ENCODE measurements at regions not wholly inside any gene's neighbourhood (a gene's known extent, or its start where the extent isn't known, plus 50 kb on each side); places are given as distances from the start of the nearest gene placed in this dataset.

GRCh38 chr9:108356806-108357205 lies 499.0 kb downstream of the ACTL7B start:
- Histone ChIP-seq H2AFZ (ENCODE audit: low read depth, low read length) (no peak overlapping the region), H3K4me3 (ENCODE audit: low read length) (no peak overlapping the region), H3K36me3 (replicated peaks; ENCODE audit: low read depth, low read length) (no peaks in the 10 kb centered on the region), H3K27ac (ENCODE audit: low read length) (no peak overlapping the region), H3K9me3 (ENCODE audit: insufficient read depth, low read length) (no peaks in the 10 kb centered on the region), H3K9ac (ENCODE audit: low read length) (no peak overlapping the region), H3K4me1 (ENCODE audit: low read length) (no peaks in the 10 kb centered on the region), H3K79me2 (ENCODE audit: low read length) (no peaks in the 10 kb centered on the region), H3K4me2 (ENCODE audit: low read length) (no peak overlapping the region), H3K27me3 (ENCODE audit: low read depth, low read length) (no peaks in the 10 kb centered on the region), H4K20me1 (ENCODE audit: insufficient read depth, low read length) (no peaks in the 10 kb centered on the region)
- TF ChIP-seq CTCF (IDR thresholded peaks at IDR 0.05; ENCODE audit: low read depth, low read length) (no peak), EZH2phosphoT487 (IDR thresholded peaks at IDR 0.05; ENCODE audit: low read depth) (no peak)

GRCh38 chr9:108351571-108351970 lies 504.2 kb downstream of the ACTL7B start:
- no peaks in the 10 kb centered on the region for H3K4me1 ChIP-seq (ENCODE audit: low read length)
- H3K4me3 ChIP-seq (ENCODE audit: low read length) = no peak overlapping the region
- no peaks in the 10 kb centered on the region for H3K36me3 ChIP-seq (replicated peaks; ENCODE audit: low read depth, low read length)
- no peaks in the 10 kb centered on the region for H3K79me2 ChIP-seq (ENCODE audit: low read length)
- no peak overlapping the region for H3K9ac ChIP-seq (ENCODE audit: low read length)
- TF ChIP-seq EZH2phosphoT487 (IDR thresholded peaks at IDR 0.05; ENCODE audit: low read depth) = no peak
- no peak for TF ChIP-seq CTCF (IDR thresholded peaks at IDR 0.05; ENCODE audit: low read depth, low read length)
- H3K27me3 ChIP-seq (ENCODE audit: low read depth, low read length) = no peaks in the 10 kb centered on the region
- no peak overlapping the region for H3K4me2 ChIP-seq (ENCODE audit: low read length)
- no peak overlapping the region for H2AFZ ChIP-seq (ENCODE audit: low read depth, low read length)
- no peak overlapping the region for H3K27ac ChIP-seq (ENCODE audit: low read length)
- no peaks in the 10 kb centered on the region for H4K20me1 ChIP-seq (ENCODE audit: insufficient read depth, low read length)
- no peaks in the 10 kb centered on the region for H3K9me3 ChIP-seq (ENCODE audit: insufficient read depth, low read length)

DNA sequence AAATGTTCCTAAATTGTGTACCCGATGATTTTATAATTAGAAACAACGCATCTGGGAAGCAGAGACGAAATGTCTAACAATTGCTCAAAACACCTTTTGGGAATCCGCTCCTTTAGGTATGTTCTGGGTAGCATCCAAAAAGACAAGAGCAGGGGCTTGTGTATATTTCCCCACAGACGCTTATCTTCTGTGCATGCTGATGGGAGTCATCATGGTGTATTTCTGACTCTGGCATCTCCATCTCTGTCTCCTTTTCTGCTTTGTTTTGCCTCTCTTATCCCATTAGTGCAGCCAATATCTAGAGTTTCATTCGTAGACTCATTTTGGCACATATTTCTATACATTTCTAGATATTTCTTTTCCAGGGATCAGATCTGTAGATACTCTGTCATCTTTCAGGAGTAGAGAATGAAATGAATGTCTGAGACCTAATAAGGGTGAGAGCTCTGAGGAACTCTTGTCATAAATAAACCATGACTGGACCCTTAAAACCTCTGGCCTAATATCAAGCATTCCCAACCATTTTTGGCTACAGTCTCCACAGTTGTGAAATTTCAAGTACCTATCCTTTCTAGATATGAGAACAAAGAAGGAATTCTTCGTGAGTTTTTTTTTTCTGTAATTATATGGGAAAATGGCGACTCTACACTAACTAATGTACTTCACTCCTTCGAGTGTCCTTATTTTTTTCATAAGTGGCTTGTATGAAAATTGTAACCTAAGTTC lies 508.2 kb downstream of the ACTL7B start:
- Histone ChIP-seq H3K4me3 (ENCODE audit: low read length) (no peak overlapping the region), H3K27me3 (ENCODE audit: low read depth, low read length) (no peaks in the 10 kb centered on the region), H4K20me1 (ENCODE audit: insufficient read depth, low read length) (no peaks in the 10 kb centered on the region), H3K27ac (ENCODE audit: low read length) (no peak overlapping the region), H3K4me2 (ENCODE audit: low read length) (no peak overlapping the region), H2AFZ (ENCODE audit: low read depth, low read length) (no peak overlapping the region), H3K79me2 (ENCODE audit: low read length) (no peaks in the 10 kb centered on the region), H3K36me3 (replicated peaks; ENCODE audit: low read depth, low read length) (no peaks in the 10 kb centered on the region), H3K9ac (ENCODE audit: low read length) (no peak overlapping the region), H3K4me1 (ENCODE audit: low read length) (no peaks in the 10 kb centered on the region), H3K9me3 (ENCODE audit: insufficient read depth, low read length) (no peaks in the 10 kb centered on the region)
- TF ChIP-seq EZH2phosphoT487 (IDR thresholded peaks at IDR 0.05; ENCODE audit: low read depth) = no peak
- TF ChIP-seq CTCF (IDR thresholded peaks at IDR 0.05; ENCODE audit: low read depth, low read length) = no peak

DNA sequence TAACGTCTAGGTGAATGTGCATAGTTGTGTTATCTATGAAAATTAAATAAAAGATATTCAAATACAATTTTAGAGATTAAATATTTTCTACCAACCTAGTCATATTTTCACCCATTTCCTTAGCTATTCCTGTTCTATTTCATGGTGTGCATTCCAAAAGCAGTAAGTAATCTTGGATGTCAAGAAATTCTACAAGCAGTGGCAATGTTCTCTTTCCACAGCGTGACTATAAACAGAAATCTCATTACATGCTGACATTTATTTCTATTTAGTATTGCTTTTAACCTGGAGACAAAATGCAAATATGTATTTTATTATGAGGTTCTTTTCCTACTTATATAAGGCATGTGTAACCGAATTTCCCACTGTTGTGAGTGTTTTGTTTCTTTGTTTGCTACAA lies 510.0 kb downstream of the ACTL7B start:
- H3K27me3 ChIP-seq (ENCODE audit: low read depth, low read length) = no peaks in the 10 kb centered on the region
- no peaks in the 10 kb centered on the region for H4K20me1 ChIP-seq (ENCODE audit: insufficient read depth, low read length)
- H3K4me3 ChIP-seq (ENCODE audit: low read length) = no peak overlapping the region
- H3K9me3 ChIP-seq (ENCODE audit: insufficient read depth, low read length) = no peaks in the 10 kb centered on the region
- H3K4me2 ChIP-seq (ENCODE audit: low read length) = no peak overlapping the region
- H3K79me2 ChIP-seq (ENCODE audit: low read length) = no peaks in the 10 kb centered on the region
- TF ChIP-seq EZH2phosphoT487 (IDR thresholded peaks at IDR 0.05; ENCODE audit: low read depth) = no peak
- no peak for TF ChIP-seq CTCF (IDR thresholded peaks at IDR 0.05; ENCODE audit: low read depth, low read length)
- no peaks in the 10 kb centered on the region for H3K36me3 ChIP-seq (replicated peaks; ENCODE audit: low read depth, low read length)
- H3K9ac ChIP-seq (ENCODE audit: low read length) = no peak overlapping the region
- H3K27ac ChIP-seq (ENCODE audit: low read length) = no peak overlapping the region
- H3K4me1 ChIP-seq (ENCODE audit: low read length) = no peaks in the 10 kb centered on the region
- H2AFZ ChIP-seq (ENCODE audit: low read depth, low read length) = no peak overlapping the region
